ENCODE measurements at regions not wholly inside any gene's neighbourhood (a gene's known extent, or its start where the extent isn't known, plus 50 kb on each side); places are given as distances from the start of the nearest gene placed in this dataset.

- H3K4me3 ChIP-seq, result no peak overlapping the region
- no peaks in the 10 kb centered on the region for H3K4me1 ChIP-seq
- DNase-seq, result peak; percentile 28
- intact Hi-C loops (cut with DNase I), result no loop called here
- H3K9me3 ChIP-seq, result no peaks in the 10 kb centered on the region
- no peaks in the 10 kb centered on the region for H3K27me3 ChIP-seq
- no peaks in the 10 kb centered on the region for H3K36me3 ChIP-seq
- TF ChIP-seq CTCF (IDR thresholded peaks at IDR 0.05), result no peak
- no peak overlapping the region for H3K9ac ChIP-seq (ENCODE audit: low read depth in 2 of 2, low read length in 2 of 2)
- H3K27ac ChIP-seq, result no peak overlapping the region
These were observed 82.1 kb downstream of the PPP1R2C start for GRCh38 chrX:42695800-42696358.

GRCh38 chrX:42694260-42694815, 83.6 kb downstream of the PPP1R2C start:
- H3K27ac ChIP-seq, result no peak overlapping the region

GRCh38 chrX:42691196-42691595, 86.8 kb downstream of the PPP1R2C start:
- no peak overlapping the region for H3K4me3 ChIP-seq
- intact Hi-C loops (cut with DNase I), result no loop called here
- no peak overlapping the region for H3K27ac ChIP-seq
- H3K36me3 ChIP-seq, result no peaks in the 10 kb centered on the region
- H3K9me3 ChIP-seq, result no peaks in the 10 kb centered on the region
- no peak overlapping the region for H3K9ac ChIP-seq (ENCODE audit: low read depth in 2 of 2, low read length in 2 of 2)
- H3K27me3 ChIP-seq, result no peaks in the 10 kb centered on the region
- no peak for TF ChIP-seq CTCF (IDR thresholded peaks at IDR 0.05)
- H3K4me1 ChIP-seq, result no peaks in the 10 kb centered on the region
- DNase-seq, result no peak

More at GRCh38 chrX:42694260-42694815, 83.6 kb downstream of the PPP1R2C start:
- DNase-seq, result no peak
- Histone ChIP-seq H3K27me3 (no peaks in the 10 kb centered on the region), H3K9me3 (no peaks in the 10 kb centered on the region), H3K36me3 (no peaks in the 10 kb centered on the region), H3K4me3 (no peak overlapping the region), H3K9ac (ENCODE audit: low read depth in 2 of 2, low read length in 2 of 2) (no peak overlapping the region), H3K4me1 (no peaks in the 10 kb centered on the region)
- intact Hi-C loops (cut with DNase I), result no loop called here
- no peak for TF ChIP-seq CTCF (IDR thresholded peaks at IDR 0.05)

GRCh38 chrX:42686706-42687105, 91.3 kb downstream of the PPP1R2C start:
- TF ChIP-seq CTCF (IDR thresholded peaks at IDR 0.05), result no peak
- Histone ChIP-seq H3K36me3 (no peaks in the 10 kb centered on the region), H3K27me3 (no peaks in the 10 kb centered on the region), H3K27ac (no peak overlapping the region), H3K9me3 (no peaks in the 10 kb centered on the region), H3K4me1 (no peaks in the 10 kb centered on the region), H3K9ac (ENCODE audit: low read depth in 2 of 2, low read length in 2 of 2) (no peak overlapping the region), H3K4me3 (no peak overlapping the region)
- DNase-seq, result no peak
- intact Hi-C loops (cut with DNase I), result no loop called here

- no peak for TF ChIP-seq CTCF (IDR thresholded peaks at IDR 0.05)
- DNase-seq, result no peak
- Histone ChIP-seq H3K9me3 (no peaks in the 10 kb centered on the region), H3K27me3 (no peaks in the 10 kb centered on the region), H3K36me3 (no peaks in the 10 kb centered on the region), H3K4me3 (no peak overlapping the region), H3K9ac (ENCODE audit: low read depth in 2 of 2, low read length in 2 of 2) (no peak overlapping the region), H3K4me1 (no peaks in the 10 kb centered on the region), H3K27ac (no peak overlapping the region)
- intact Hi-C loops (cut with DNase I), result no loop called here
These were observed 91.7 kb downstream of the PPP1R2C start for GRCh38 chrX:42686296-42686695.

Measured in colonic mucosa (tissue), 4 donors.